Peyer's patch (tissue), 4 donors: ENCODE measurements at regions not wholly inside any gene's neighbourhood (a gene's known extent, or its start where the extent isn't known, plus 50 kb on each side); places are given as distances from the start of the nearest gene placed in this dataset.

ENCODE experiments used
- DNase-seq, 3 donors: peaks; one replicate each; pipeline ENCODE4 v3.0.0-alpha.2; 2017 to 2019
- H3K27ac ChIP-seq, 4 donors: fragments of 200-600 bp; sonication (generic); one replicate each; pipeline ENCODE4 v1.5.1; 2016 to 2019
- H3K27me3 ChIP-seq, 2 donors: fragments of 200-600 bp; sonication (generic); one replicate each; pipeline ENCODE4 v1.5.1; 2019
- H3K36me3 ChIP-seq, 3 donors: fragments of 200-600 bp; sonication (generic); one replicate each; pipeline ENCODE4 v1.5.1; 2016 to 2019
- H3K4me1 ChIP-seq, 4 donors: fragments of 200-600 bp; sonication (generic); one replicate each; pipeline ENCODE4 v1.5.1; 2016 to 2019
- H3K4me3 ChIP-seq, 4 donors: fragments of 200-600 bp; sonication (generic); 1 replicate in 3 of 4; 2 replicates in 1 of 4; pipeline ENCODE4 v1.5.1; 2016 to 2019; ENCODE audit warnings: mild to moderate bottlenecking in 1 of 4
- H3K9me3 ChIP-seq, 4 donors: fragments of 200-600 bp; sonication (generic); one replicate each; pipeline ENCODE4 v1.5.1; 2016 to 2019; ENCODE audit warnings: mild to moderate bottlenecking in 1 of 4
- POLR2A ChIP-seq, 2 donors: fragments of 450-650 bp; IDR thresholded peaks; one replicate each; pipeline ENCODE4 v1.5.1; 2017; ENCODE audit warnings: antibody characterized with exemption in 2 of 2, mild to moderate bottlenecking in 2 of 2, moderate library complexity in 2 of 2
- TF ChIP-seq, protein P1 (sequence below), 6 experiments: fragments of 450-650 bp in 4 of 6; fragments of 200-600 bp in 2 of 6; sonication (generic) in 1 of 6; IDR thresholded peaks; one replicate each; pipeline ENCODE4 v1.5.1; 2017 to 2019; ENCODE audit warnings: antibody characterized with exemption in 6 of 6, mild to moderate bottlenecking in 3 of 6, moderate library complexity in 1 of 6

DNA sequence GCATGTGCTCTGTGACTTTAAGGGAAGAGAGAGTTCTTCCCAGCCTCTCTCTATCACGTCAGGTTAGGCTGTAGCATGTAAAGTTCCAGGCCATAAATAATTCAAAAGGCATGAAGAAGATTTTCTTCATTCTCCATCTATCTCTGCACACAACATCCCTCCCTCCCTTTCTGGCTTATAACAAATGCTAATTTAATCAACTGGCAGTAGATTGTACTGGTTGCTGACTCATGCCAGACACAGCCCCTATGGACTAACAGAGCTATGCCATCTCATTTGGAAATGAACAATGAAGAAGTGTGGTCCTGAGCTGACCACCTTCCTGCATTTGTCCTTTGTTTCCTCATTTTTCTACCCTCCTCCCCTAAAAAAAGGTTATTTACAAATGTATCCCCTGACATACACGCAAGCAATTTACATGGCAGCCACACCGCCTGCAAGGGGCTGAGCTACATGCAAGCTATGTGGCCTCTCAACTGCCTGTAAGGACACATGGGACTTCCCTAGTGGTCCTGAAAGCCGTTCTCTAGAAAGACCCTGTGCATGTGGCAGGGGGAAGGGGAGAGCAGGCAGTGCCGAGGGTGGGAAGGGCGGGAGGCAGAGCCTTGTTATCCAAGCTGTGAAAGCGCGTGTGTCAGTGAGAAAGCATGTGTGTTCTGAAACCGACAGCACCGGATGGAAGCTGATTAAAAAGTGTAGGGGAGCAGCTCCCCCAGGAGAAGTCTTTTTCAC, 90.9 kb upstream of the KLF7 start:
- no peaks in the 10 kb centered on the region for H3K9me3 ChIP-seq
- H3K4me1 ChIP-seq, result peaks cover 0 to 21% (median 0%) of the 10 kb centered on the region in 4 donors
- H3K27me3 ChIP-seq, result no peaks in the 10 kb centered on the region
- no peak for TF ChIP-seq POLR2A (IDR thresholded peaks at IDR 0.05)
- TF ChIP-seq, protein P1, sequence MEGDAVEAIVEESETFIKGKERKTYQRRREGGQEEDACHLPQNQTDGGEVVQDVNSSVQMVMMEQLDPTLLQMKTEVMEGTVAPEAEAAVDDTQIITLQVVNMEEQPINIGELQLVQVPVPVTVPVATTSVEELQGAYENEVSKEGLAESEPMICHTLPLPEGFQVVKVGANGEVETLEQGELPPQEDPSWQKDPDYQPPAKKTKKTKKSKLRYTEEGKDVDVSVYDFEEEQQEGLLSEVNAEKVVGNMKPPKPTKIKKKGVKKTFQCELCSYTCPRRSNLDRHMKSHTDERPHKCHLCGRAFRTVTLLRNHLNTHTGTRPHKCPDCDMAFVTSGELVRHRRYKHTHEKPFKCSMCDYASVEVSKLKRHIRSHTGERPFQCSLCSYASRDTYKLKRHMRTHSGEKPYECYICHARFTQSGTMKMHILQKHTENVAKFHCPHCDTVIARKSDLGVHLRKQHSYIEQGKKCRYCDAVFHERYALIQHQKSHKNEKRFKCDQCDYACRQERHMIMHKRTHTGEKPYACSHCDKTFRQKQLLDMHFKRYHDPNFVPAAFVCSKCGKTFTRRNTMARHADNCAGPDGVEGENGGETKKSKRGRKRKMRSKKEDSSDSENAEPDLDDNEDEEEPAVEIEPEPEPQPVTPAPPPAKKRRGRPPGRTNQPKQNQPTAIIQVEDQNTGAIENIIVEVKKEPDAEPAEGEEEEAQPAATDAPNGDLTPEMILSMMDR (IDR thresholded peaks at IDR 0.05), result no peak
- DNase-seq, result no peak
- no peaks in the 10 kb centered on the region for H3K36me3 ChIP-seq
- H3K27ac ChIP-seq, result peak overlapping the region in 2 of 4 donors; percentile 52 to 74
- H3K4me3 ChIP-seq, result no peak overlapping the region

DNA sequence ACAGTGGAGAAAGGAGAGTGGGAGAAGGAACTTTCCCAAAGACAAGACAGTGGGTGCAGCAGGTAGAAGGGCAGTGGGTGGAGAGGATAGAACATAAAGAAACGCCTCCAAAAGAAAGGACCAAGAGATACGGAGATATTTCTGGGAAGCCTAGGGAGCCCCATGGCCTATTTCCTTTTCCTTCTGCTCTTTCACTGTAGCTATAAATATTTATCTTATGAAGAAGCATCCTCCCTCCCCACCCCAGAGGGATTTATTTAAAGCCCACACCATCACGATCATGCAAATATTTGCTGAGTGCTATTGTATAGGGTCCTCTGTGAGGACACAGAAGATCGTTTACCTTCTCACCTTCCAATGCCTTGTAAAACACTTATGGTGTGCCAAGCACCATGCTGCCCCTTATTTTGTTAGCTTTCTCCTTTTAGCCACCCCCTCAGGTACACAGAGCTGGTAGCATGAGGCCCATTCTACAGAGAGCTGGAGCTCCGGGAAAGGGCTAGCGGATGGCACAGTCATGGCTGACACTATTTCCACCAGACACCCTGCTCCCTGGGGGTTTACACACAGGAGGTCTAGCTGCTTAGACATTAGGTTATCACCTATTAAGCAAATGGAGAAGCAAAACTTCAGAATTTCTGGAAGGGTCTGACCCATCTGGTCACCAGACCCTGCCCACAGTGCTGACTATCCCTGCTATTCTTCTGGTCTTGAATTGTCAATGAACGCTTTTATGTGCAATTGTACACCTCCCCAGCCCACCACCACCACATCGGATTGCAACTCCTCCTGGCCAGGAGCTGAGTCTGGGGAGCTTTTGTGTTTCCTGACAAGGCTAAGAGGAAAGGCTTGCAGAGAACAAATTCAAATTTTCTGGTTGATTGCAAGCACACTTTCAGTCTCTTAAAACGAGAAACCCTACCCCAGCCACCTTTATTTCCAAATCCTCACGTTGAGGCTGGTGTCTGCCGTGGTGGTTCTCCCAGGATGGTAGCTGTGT, 91.8 kb upstream of the KLF7 start:
- no peaks in the 10 kb centered on the region for H3K36me3 ChIP-seq
- no peak overlapping the region for H3K4me3 ChIP-seq
- no peak for DNase-seq
- no peaks in the 10 kb centered on the region for H3K9me3 ChIP-seq
- TF ChIP-seq, protein P1 (IDR thresholded peaks at IDR 0.05), result no peak
- TF ChIP-seq POLR2A (IDR thresholded peaks at IDR 0.05), result no peak
- no peaks in the 10 kb centered on the region for H3K27me3 ChIP-seq
- H3K27ac ChIP-seq, result peak overlapping the region; percentile 1 to 74 (median 32)
- peaks cover 0 to 21% (median 0%) of the 10 kb centered on the region in 4 donors for H3K4me1 ChIP-seq

DNA sequence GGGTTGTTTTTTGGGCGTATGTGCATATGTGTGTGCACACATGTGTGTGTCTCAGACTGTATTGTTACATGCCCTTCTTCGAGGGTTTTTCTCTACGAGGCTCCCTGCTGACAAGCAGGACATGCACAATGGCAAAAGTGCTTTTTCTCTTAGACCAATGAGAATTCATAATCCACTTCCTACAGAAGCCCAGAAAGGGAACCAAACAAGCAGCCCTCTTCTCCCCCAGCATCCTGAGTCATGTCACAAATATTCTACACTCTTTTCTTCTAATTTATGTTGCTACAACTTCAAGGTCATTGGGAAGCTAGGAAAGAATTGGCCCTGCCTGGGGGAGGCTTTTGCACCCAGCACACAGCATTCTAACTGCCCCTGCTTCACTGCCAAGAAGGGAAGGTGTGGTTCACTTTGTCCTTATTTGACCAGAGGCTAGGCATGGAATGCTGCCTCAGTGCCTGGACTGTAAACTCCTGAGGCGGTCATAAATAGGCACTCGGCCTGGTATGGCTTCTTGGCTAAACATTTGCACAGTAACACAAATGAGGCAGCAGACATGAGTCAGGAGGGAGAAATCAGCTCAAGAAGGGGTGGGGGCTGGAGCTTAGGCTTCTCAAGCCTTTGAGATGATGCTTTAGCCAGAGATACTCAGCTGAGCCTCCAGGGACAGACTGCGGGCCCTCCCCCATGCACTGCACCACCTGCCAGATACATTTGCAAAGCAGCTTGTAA, 92.7 kb upstream of the KLF7 start:
- H3K4me1 ChIP-seq, result peaks cover 0 to 21% (median 0%) of the 10 kb centered on the region in 4 donors
- DNase-seq, result peak in 2 of 3 donors; percentile 59 to 69
- H3K9me3 ChIP-seq, result no peaks in the 10 kb centered on the region
- no peaks in the 10 kb centered on the region for H3K27me3 ChIP-seq
- H3K36me3 ChIP-seq, result no peaks in the 10 kb centered on the region
- TF ChIP-seq POLR2A (IDR thresholded peaks at IDR 0.05), result no peak
- TF ChIP-seq, protein P1 (IDR thresholded peaks at IDR 0.05), result no peak
- peak overlapping the region; percentile 1 to 74 (median 32) for H3K27ac ChIP-seq
- H3K4me3 ChIP-seq, result no peak overlapping the region

DNA sequence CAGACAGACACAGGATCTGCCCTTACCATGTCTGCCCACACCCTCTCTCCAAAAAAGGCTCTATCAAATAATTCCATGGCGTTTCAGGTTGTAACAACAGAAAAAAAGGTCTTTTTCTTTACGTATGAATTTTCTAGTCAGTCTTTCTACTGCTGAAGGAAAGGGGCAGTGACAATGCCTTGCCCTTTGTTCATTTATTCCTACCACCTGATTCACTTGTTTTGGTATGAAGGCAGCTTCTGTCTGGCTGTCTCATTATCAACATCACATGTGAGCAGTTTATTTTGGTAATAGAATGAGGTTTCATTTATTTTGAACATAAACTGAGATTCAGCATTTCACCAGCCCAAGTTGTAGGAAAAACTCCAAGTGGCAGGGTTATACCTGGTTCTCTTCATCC, 94.3 kb upstream of the KLF7 start:
- no peak for TF ChIP-seq POLR2A (IDR thresholded peaks at IDR 0.05)
- TF ChIP-seq, protein P1 (IDR thresholded peaks at IDR 0.05), result no peak
- Histone ChIP-seq H3K4me1 (peaks cover 0 to 21% (median 0%) of the 10 kb centered on the region in 4 donors), H3K27ac (peak overlapping the region in 1 of 4 donors; percentile 74)

DNA sequence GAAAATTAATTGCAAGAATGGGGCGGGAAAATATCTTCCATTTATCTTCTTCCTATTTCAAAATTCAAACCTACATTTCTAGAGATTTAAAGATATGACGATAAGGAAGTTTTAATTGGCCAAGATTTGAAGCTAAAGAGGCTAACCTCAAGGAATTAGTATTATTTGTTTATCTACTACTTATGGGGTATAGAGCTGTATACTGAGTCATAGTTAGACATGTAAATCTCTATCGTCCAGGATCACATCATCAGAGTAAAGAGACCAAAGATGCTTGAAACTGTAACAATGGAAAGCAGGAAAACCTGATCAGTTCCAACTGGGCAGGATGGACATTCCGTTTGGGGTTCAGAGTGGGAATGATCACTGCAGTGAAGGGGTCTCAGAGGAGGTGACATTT, 95.2 kb upstream of the KLF7 start:
- Histone ChIP-seq H3K27me3 (no peaks in the 10 kb centered on the region), H3K36me3 (no peaks in the 10 kb centered on the region), H3K4me3 (no peak overlapping the region), H3K4me1 (peaks cover 0 to 21% (median 0%) of the 10 kb centered on the region in 4 donors), H3K9me3 (no peaks in the 10 kb centered on the region), H3K27ac (no peak overlapping the region)
- TF ChIP-seq, protein P1 (IDR thresholded peaks at IDR 0.05), result no peak
- no peak for TF ChIP-seq POLR2A (IDR thresholded peaks at IDR 0.05)
- no peak for DNase-seq

More for the DNA sequence above, 94.3 kb upstream of the KLF7 start:
- no peaks in the 10 kb centered on the region for H3K36me3 ChIP-seq
- no peaks in the 10 kb centered on the region for H3K27me3 ChIP-seq
- no peaks in the 10 kb centered on the region for H3K9me3 ChIP-seq
- H3K4me3 ChIP-seq, result no peak overlapping the region
- no peak for DNase-seq
